ENCODE measurements at regions not wholly inside any gene's neighbourhood (a gene's known extent, or its start where the extent isn't known, plus 50 kb on each side); places are given as distances from the start of the nearest gene placed in this dataset.
"Not testable (repeated sequence)": the region's sequence is repeated elsewhere in the genome, so short reads cannot be mapped to it uniquely, and the experiment has no call there.

GRCh38 chr5:36795366-36795765 is 81.2 kb upstream of the NIPBL start:
- no peak for DNase-seq
- peaks cover 48% of the 10 kb centered on the region for H3K27me3 Mint-ChIP-seq
- no peaks in the 10 kb centered on the region for H3K9me3 ChIP-seq (ENCODE audit: control insufficient read depth, low read length, poor library complexity, severe bottlenecking)
- no peak overlapping the region for H3K27ac Mint-ChIP-seq
- no peak for ATAC-seq
- H3K4me1 Mint-ChIP-seq, result no peaks in the 10 kb centered on the region
- no peaks in the 10 kb centered on the region for H3K36me3 Mint-ChIP-seq (ENCODE audit: low read depth)
- no peak overlapping the region for H3K4me3 Mint-ChIP-seq

GRCh38 chr5:36796155-36796554 is 80.4 kb upstream of the NIPBL start:
- no peaks in the 10 kb centered on the region for H3K9me3 ChIP-seq (ENCODE audit: control insufficient read depth, low read length, poor library complexity, severe bottlenecking)
- no peaks in the 10 kb centered on the region for H3K4me1 Mint-ChIP-seq
- H3K36me3 Mint-ChIP-seq (ENCODE audit: low read depth), result no peaks in the 10 kb centered on the region
- DNase-seq, result no peak
- no peak for ATAC-seq
- peaks cover 48% of the 10 kb centered on the region for H3K27me3 Mint-ChIP-seq
- no peak overlapping the region for H3K27ac Mint-ChIP-seq
- no peak overlapping the region for H3K4me3 Mint-ChIP-seq

- Mint-ChIP-seq H3K4me3 (no peak overlapping the region), H3K27ac (no peak overlapping the region)
- no peak for ATAC-seq
Observed at GRCh38 chr5:36801523-36801922, 75.0 kb upstream of the NIPBL start.

GRCh38 chr5:36802187-36802586 is 74.4 kb upstream of the NIPBL start:
- H3K4me1 Mint-ChIP-seq, result no peaks in the 10 kb centered on the region
- no peak overlapping the region for H3K27ac Mint-ChIP-seq
- peaks cover 30% of the 10 kb centered on the region for H3K27me3 Mint-ChIP-seq
- H3K4me3 Mint-ChIP-seq, result no peak overlapping the region
- no peaks in the 10 kb centered on the region for H3K9me3 ChIP-seq (ENCODE audit: control insufficient read depth, low read length, poor library complexity, severe bottlenecking)
- no peak for DNase-seq
- ATAC-seq, result no peak
- H3K36me3 Mint-ChIP-seq (ENCODE audit: low read depth), result no peaks in the 10 kb centered on the region

More at GRCh38 chr5:36801523-36801922, 75.0 kb upstream of the NIPBL start:
- no peak for DNase-seq
- no peaks in the 10 kb centered on the region for H3K36me3 Mint-ChIP-seq (ENCODE audit: low read depth)
- peaks cover 30% of the 10 kb centered on the region for H3K27me3 Mint-ChIP-seq
- H3K9me3 ChIP-seq (ENCODE audit: control insufficient read depth, low read length, poor library complexity, severe bottlenecking), result no peaks in the 10 kb centered on the region
- no peaks in the 10 kb centered on the region for H3K4me1 Mint-ChIP-seq

GRCh38 chr5:36813249-36813648 is 63.3 kb upstream of the NIPBL start:
- not testable (repeated sequence) for H3K27ac Mint-ChIP-seq
- H3K27me3 Mint-ChIP-seq, result peaks cover 25% of the 10 kb centered on the region

GRCh38 chr5:36815871-36816270 is 60.7 kb upstream of the NIPBL start:
- Mint-ChIP-seq H3K27me3 (peaks cover 20% of the 10 kb centered on the region), H3K4me1 (no peaks in the 10 kb centered on the region), H3K27ac (no peak overlapping the region), H3K36me3 (ENCODE audit: low read depth) (no peaks in the 10 kb centered on the region), H3K4me3 (no peak overlapping the region)
- no peak for DNase-seq
- no peaks in the 10 kb centered on the region for H3K9me3 ChIP-seq (ENCODE audit: control insufficient read depth, low read length, poor library complexity, severe bottlenecking)
- no peak for ATAC-seq

More at GRCh38 chr5:36813249-36813648, 63.3 kb upstream of the NIPBL start:
- not testable (repeated sequence) for H3K9me3 ChIP-seq (ENCODE audit: control insufficient read depth, low read length, poor library complexity, severe bottlenecking); DNase-seq; ATAC-seq; H3K4me3 Mint-ChIP-seq; H3K36me3 Mint-ChIP-seq (ENCODE audit: low read depth); H3K4me1 Mint-ChIP-seq

GRCh38 chr5:36820900-36821299 is 55.7 kb upstream of the NIPBL start:
- H3K9me3 ChIP-seq (ENCODE audit: control insufficient read depth, low read length, poor library complexity, severe bottlenecking), result no peaks in the 10 kb centered on the region
- no peak overlapping the region for H3K4me3 Mint-ChIP-seq
- H3K4me1 Mint-ChIP-seq, result no peaks in the 10 kb centered on the region
- H3K27me3 Mint-ChIP-seq, result peaks cover 29% of the 10 kb centered on the region
- H3K27ac Mint-ChIP-seq, result no peak overlapping the region
- no peak for DNase-seq
- ATAC-seq, result no peak
- H3K36me3 Mint-ChIP-seq (ENCODE audit: low read depth), result no peaks in the 10 kb centered on the region

- Mint-ChIP-seq H3K4me1 (no peaks in the 10 kb centered on the region), H3K4me3 (no peak overlapping the region), H3K36me3 (ENCODE audit: low read depth) (no peaks in the 10 kb centered on the region), H3K27ac (no peak overlapping the region), H3K27me3 (peaks cover 24% of the 10 kb centered on the region)
- ATAC-seq, result no peak
- no peaks in the 10 kb centered on the region for H3K9me3 ChIP-seq (ENCODE audit: control insufficient read depth, low read length, poor library complexity, severe bottlenecking)
- no peak for DNase-seq
Observed at GRCh38 chr5:36826694-36827093, 49.9 kb upstream of the NIPBL start.

Measured in T-helper 17 cell (primary cell).